GM21723 (cell line): ENCODE measurements at regions not wholly inside any gene's neighbourhood (a gene's known extent, or its start where the extent isn't known, plus 50 kb on each side); places are given as distances from the start of the nearest gene placed in this dataset.

Experiments used
- ATAC-seq: cut with Tn5 transposase; IDR thresholded peaks from one replicate; pipeline ENCODE4 v1.9.1; 2021; ENCODE audit warnings: mild to moderate bottlenecking, moderate library complexity; ENCODE audit not compliant: unreplicated experiment

DNA sequence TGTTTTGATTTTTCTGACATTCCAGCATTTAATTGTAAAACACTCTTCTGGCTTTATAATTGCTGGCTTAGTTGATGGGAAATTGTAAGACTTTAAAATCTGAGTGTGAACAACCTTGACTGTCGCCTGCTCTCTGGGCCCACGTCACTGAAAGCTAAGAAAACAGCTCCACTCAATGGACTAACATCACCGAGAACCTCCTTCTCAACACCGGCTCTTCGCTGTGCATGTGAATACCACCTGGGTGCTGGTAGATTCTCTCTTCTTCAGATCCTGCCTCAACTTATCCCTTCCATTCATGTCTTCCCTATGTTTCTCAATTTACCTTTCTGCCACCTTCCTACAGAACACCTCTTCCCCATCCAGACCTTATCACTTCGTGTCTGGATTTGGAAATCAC is 523.1 kb upstream of the ID2 start:
- no peak for ATAC-seq

GRCh38 chr2:8159211-8159965 is 522.5 kb upstream of the ID2 start:
- no peak for ATAC-seq

DNA sequence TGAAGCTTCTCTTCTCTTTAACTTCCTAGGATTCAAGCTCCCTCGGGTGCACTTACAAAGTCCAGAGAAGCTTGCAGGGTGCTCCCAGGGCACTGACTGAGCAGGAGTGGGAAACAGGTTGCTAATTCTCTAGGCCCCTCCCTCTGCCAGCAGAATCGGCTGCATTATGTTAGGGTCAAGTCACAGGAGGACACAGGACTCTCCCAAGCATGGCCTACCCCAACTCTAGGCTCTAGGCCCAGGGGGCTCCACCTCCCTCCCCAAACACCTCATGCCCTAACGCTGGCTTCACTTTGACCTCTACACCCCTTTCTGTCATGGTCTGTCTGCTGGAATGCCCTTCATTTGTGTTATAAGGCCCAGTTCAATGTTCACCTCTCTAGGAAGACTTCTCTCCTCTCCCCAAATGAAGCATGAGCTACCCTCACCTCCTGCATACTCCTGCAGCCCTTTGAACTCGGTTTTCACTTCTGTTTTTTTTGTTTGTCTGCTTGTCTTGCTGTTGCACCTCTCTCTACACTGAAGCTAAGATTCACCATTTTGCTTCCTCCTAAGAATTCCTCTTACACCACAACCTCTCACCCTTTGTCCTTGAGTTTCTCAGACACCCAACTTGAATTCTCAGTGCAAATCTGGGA is 521.8 kb upstream of the ID2 start:
- no peak for ATAC-seq

GRCh38 chr2:8160959-8161358 is 520.9 kb upstream of the ID2 start:
- ATAC-seq, result no peak

- ATAC-seq, result no peak
Observed at GRCh38 chr2:8162552-8162951, 519.3 kb upstream of the ID2 start.

DNA sequence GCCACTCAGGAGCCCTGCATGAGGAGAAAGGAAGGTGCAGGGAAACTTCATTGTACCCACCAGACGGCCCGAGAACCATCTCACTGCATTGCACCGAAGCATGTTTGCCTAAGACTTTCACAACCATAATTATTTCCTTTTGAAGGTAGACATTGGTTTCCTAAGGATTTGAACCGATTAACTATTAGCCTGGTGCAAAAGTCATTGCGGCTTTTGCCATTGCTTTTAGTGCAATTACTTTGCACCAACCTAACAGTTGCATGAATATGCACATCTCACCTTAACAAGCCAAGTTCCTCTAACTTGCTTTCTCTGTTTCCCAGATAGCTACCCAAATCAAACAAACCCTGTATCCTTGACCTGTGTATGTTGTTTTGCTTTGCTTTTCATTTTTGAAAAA is 516.3 kb upstream of the ID2 start:
- ATAC-seq, result no peak

DNA sequence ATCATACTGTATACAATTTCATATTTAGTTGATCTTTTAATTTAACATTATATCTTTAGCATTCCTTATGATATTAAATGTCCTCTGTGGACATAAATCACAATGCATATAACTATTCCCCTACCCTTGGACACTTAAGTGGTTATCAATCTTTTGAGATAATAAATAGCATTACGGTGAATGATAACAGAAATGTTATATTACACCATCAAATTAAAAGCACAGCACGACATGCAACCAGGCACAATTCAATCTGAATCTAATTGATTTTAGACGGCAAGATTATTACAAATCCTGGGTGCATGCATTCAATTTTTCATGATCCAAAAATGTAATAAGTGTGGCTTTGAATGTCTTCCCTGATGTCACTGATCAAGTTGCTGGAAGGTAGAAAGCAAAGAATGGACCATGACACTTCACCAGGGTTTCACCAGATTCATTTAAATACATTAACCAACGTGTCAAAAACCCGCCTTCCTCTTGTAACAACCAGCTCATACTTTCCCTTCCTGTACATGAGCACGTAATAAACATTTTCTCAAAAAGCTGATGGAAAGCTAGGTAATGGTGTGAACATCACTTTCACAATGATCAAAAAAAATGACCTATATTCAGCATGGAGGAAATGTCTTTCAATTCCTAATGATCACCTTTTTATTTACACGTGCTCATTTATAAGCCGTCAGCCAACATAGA is 513.7 kb upstream of the ID2 start:
- no peak for ATAC-seq

DNA sequence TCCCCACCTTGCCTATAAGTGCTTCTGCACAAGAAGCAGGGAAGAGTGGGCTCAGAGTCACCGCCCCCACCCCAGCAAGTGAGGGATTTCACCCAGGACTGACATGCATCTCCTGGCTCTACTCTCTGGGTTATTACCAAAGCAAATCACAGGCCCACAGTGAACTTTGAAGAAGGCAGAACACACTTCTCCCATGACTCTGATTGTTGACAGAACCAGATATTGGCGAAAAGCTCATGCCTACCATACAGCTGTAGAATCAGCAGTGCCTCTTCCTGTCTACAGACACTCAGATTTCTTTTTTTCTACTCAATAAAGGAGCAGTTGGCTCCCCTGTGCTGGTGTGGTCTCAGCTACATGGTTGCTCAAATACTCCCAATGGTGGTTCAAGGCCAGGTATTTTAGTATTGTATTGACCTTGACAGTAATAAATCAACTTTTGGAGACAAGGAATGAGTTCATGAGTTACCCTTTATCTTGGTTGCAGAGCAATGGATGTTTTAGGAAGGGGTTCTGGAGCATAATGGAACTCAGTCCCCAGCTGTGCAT is 512.9 kb upstream of the ID2 start:
- ATAC-seq, result no peak

GRCh38 chr2:8169443-8169842 is 512.4 kb upstream of the ID2 start:
- ATAC-seq, result no peak

DNA sequence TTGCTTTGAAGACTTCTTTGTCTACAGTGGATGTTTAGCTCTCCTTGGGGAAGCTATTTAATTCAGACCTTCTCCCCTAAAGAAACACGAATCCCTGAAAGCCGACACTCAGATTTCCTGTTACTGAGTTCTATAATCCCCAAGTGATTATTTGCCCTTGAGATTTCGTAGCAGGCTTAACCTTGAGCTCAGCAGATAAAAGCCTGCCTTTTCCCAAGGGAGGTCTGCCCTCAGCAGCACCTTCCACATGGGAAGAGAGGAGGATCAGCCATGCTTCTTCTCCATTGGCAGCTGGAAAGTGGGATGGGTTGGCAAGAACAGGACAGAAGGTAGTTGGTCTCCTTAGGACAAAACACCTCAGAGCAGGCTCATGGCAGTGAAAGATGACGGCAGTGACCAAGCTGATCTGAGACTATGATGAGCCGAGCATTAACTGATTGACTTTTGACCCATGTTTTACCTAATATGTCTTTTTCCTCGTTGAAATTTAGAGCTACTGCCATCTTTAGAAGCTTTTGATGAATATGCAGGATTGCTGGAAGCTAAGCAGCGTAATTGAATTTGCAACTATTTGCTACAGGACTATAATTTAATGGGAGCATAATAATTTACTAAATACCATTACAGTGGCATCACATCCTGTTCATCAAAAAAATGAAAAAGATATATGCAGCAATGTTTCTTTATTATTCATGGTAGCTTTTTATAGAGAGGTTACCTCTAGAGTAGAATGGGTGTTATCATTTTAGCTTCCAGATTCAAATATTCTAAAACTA is 511.1 kb upstream of the ID2 start:
- no peak for ATAC-seq

DNA sequence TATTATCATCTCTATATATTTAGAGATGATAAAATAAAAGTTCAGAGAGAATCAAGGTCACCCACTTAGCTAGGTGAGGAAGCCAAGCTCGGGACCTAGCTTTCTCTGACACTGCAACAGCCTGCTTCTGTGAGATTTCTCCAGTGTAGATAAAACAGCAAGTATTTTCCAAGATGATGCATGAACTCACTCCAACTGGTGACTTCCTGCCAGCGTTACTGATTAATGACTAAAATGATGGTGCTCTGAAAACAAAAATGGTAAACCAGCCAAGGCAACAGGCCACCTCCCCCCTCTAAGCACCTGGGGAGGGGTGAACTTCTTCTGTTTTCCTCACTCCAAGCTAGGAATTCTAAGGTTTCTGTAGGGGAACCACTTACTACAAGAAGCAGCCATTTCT is 510.2 kb upstream of the ID2 start:
- no peak for ATAC-seq

DNA sequence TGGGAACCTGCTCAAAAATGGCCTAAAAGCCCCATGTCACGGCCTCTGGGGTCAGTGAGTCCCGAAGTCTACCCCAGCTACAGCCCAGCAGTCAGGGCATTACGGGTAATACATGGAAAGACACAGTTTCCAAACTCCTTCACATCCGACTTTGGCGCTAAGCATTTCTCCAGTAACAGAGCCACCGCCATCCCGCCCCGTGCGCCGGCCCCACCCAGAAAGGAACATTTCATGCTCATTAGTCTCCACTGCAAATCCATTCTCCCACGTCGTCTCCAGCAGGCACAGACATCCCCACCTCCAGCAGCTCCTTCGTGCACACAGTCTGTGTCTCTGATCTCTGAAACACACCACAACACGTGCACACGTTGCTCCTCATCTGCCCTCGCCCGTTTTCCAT is 509.2 kb upstream of the ID2 start:
- no peak for ATAC-seq

DNA sequence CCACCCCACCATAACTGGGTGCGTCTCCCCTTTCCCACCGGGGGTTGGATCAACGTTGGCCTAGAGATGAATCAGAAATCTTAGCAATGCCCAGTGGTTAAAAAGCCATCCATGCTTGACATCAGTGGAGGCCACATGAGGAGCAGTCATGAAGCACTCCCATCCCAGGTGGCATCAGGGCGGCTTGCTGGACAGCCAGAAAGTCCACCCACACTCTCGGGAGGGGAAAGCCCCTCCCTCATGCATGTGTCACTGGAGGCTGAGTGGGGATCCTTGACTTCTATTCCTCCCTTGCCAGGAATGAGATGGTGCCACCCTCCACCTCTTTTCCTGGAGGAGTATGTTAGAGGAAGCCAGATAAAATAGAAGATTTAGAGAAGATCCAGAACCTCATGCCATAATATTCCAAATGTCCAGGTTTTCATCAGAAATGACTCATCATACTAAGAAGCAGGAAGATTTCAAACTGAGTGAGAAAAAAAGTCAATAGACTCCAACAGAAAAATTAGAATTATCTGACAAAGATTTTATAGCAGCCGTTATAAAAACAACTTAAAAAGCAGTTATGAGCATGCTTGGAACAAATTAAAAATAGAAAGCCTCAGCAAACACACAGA is 507.1 kb upstream of the ID2 start:
- no peak for ATAC-seq

- ATAC-seq, result no peak
Observed at GRCh38 chr2:8176887-8177286, 505.0 kb upstream of the ID2 start.

GRCh38 chr2:8177566-8177965 is 504.3 kb upstream of the ID2 start:
- no peak for ATAC-seq

- ATAC-seq, result no peak
Observed at GRCh38 chr2:8178911-8179310, 502.9 kb upstream of the ID2 start.

GRCh38 chr2:8189316-8189715 is 492.5 kb upstream of the ID2 start:
- no peak for ATAC-seq

DNA sequence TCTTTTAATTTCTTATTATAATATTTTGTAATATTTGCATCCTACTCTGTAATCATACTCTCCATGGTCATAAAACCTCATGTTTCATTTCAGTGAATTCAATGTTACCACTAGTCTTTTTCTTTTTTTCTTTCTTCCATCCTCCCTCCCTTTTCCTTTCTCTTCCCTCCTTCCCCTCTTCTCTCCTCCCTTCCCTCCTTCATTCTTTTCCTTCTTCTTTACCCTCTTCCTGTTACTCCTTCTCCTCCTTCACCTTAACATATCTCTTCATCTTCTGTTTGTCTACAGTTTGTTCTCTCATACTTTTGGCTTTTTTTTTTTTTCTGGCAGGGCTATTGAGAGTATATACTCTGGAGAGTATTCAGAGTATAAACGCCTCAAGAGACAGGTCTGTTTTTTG is 491.6 kb upstream of the ID2 start:
- ATAC-seq, result no peak

GRCh38 chr2:8191427-8191826 is 490.4 kb upstream of the ID2 start:
- no peak for ATAC-seq

- no peak for ATAC-seq
Observed at GRCh38 chr2:8193146-8193545, 488.7 kb upstream of the ID2 start.
